Loucy (cell line): ENCODE measurements at regions not wholly inside any gene's neighbourhood (a gene's known extent, or its start where the extent isn't known, plus 50 kb on each side); places are given as distances from the start of the nearest gene placed in this dataset.

Source experiments
- CTCF ChIP-seq: fragments of 200-600 bp; sonication (generic); conservative IDR thresholded peaks from 2 replicates; pipeline ENCODE4 v1.5.1; 2014; ENCODE audit warnings: mild to moderate bottlenecking, antibody characterized with exemption, low read length
- EZH2phosphoT487 ChIP-seq: fragments of 200-600 bp; IDR thresholded peaks from 2 replicates; pipeline ENCODE4 v1.6.1; 2018; ENCODE audit warnings: antibody characterized with exemption, mild to moderate bottlenecking, moderate library complexity, borderline replicate concordance

- TF ChIP-seq CTCF (no peak), EZH2phosphoT487 (no peak)
Measured at GRCh38 chr5:98504505-98504904, 269.0 kb upstream of the RGMB start.
